HG02938 (cell line): ENCODE measurements at regions not wholly inside any gene's neighbourhood (a gene's known extent, or its start where the extent isn't known, plus 50 kb on each side); places are given as distances from the start of the nearest gene placed in this dataset.

ENCODE experiments used
- ATAC-seq: cut with Tn5 transposase; IDR thresholded peaks from one replicate; pipeline ENCODE4 v1.9.1; 2021; ENCODE audit warnings: mild to moderate bottlenecking, moderate library complexity; ENCODE audit not compliant: unreplicated experiment

DNA sequence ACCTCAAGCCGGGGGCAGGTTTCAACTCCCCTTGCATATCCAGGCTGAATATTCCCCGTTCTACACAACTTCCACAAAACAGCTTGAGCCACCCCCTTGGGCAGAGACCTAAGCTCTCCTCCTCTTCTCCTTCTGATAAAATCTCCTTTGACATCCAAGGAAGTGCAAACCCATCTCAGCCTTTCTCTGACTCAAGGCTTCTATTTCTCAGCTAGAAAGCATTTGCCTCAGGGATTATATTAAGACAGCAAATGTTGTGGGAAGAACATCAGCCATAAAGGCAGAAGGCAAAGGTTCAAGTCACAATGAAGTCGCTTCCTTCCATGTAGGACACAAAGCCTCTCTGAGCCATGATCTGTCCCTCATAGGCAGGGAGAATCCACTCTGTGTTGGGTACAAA lies 386.6 kb upstream of the ARID1B start:
- ATAC-seq = no peak

DNA sequence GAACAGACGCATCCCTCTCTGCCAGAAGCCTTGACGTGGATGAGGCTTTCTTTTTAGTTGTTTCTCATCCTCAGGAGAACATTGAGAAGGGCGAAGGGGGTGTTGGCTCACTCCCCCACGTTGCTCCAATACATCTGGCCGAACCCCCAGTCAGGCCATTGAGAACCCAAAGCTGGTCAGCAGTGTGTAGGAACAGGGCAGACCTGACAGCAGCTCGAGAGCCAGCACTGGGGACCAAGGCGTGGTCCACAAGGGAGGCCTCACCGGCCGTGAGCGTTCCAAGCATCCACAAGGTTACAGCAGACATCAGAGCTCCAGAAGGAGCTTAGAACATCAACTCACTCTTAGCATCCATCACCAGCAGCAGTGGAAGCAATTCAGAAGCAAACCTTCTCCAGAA lies 387.9 kb upstream of the ARID1B start:
- ATAC-seq = no peak

DNA sequence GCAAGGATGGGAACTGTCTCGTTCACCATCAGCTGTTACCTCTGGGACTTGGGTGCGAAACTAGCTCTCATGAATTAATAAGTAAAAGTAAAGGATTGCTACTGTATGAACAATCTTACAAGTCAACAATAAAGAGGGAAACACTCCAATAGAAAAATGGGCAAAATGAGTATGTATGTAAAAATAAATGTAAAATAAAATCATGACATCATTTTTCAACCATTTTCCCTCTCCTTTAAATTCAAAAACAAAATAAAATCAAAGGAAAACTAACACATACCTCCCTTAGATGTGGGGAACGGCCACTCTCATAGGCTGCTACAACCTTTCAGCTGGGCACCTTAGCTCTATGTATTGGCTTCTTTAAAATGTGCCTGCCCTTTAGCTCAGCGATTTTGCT lies 389.7 kb upstream of the ARID1B start:
- no peak for ATAC-seq

- ATAC-seq = no peak
Observed at GRCh38 chr6:156383059-156383458, 394.1 kb upstream of the ARID1B start.

GRCh38 chr6:156379392-156380289 lies 397.5 kb upstream of the ARID1B start:
- ATAC-seq = no peak

DNA sequence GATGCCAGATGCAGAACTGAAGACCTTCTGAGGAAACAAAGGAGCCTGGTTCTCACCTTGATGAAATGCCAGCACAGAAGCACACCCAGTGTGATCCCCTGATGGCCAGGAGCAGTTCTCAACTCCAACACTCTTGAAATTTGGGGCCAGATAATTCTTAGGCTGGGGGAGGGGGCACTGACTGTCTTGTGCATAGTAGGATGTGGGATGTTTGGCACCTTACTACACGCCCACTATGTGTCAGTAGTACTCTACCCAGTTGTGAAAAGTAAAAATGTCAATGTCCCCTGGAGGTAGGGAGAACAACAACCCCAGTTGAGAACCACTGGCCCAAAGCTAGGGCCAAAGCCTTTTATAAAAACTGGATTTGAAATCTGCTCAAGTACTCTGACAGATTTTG lies 398.3 kb upstream of the ARID1B start:
- no peak for ATAC-seq

DNA sequence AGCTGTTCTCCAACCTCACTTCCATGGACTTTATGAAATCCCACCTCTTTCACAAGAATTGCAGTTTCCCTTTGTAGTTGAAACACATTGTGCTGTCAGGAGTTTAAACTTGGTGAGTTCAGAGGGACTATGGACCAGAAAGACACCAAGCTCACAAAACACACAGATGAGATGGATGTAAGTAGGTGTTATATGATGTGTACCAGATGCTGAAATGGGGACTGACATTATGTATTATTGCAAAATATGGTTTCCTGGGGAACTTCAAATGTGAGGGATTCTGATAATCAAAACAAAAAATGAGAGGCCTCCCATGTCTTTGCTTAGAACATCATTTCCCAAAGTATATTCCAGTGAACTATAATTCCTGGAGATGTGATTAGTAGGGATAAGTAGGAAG lies 401.1 kb upstream of the ARID1B start:
- ATAC-seq = no peak

GRCh38 chr6:156359912-156360311 lies 417.3 kb upstream of the ARID1B start:
- ATAC-seq = no peak

DNA sequence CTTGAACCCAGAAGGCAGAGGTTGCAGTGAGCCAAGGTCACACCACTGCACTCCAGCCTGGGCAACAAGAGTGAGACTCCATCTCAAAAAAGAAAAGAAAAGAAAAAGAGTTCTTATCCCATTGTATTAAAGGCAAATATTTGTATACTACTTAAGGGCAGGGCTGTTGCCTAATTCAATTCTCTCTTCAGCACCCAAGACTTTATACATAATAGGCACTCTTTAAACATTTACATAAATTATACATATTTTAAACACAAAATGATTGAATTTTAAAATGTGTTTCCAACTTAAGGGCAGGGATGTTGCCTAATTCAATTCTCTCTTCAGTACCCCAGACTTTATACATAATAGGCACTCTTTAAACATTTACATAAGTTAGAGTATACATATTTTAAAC lies 424.3 kb upstream of the ARID1B start:
- ATAC-seq = no peak

DNA sequence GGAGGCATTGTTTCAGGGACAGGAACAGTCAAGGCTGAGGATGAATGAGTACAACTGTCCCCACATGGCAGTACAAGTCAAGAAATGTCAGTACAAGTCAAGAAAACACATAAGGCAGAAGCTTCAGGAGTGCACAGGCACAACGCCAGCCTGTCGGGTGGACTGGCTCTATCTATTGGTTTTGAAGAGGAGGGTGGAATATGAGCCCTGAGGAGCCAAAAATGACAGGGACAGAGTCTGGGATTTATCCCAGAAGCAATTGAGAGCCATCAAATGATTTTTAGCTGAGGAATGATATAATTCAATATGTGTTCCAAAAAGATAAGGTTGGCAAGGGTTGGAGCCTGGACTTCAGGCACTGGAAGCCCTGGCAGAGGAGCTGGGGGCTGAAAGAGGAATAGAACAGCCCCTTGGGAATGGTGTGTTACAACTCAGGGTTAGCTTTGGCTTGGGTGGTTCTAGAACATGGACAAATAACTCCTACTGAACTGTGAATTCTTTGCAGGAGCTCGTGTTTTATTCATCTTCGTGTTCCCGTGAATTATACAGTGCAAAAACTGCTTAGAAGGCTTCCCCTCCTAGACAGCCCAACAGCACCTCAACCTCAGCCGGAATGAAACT lies 425.7 kb upstream of the ARID1B start:
- no peak for ATAC-seq

- ATAC-seq = no peak
Observed at GRCh38 chr6:156350337-156350736, 426.8 kb upstream of the ARID1B start.

- ATAC-seq = no peak
Observed at GRCh38 chr6:156348849-156349248, 428.3 kb upstream of the ARID1B start.

- no peak for ATAC-seq
Observed at GRCh38 chr6:156348424-156348823, 428.8 kb upstream of the ARID1B start.

- no peak for ATAC-seq
Observed at GRCh38 chr6:156347656-156348055, 429.5 kb upstream of the ARID1B start.

- ATAC-seq = no peak
Observed at GRCh38 chr6:156347246-156347645, 429.9 kb upstream of the ARID1B start.

- no peak for ATAC-seq
Observed at GRCh38 chr6:156345700-156346099, 431.5 kb upstream of the ARID1B start.

DNA sequence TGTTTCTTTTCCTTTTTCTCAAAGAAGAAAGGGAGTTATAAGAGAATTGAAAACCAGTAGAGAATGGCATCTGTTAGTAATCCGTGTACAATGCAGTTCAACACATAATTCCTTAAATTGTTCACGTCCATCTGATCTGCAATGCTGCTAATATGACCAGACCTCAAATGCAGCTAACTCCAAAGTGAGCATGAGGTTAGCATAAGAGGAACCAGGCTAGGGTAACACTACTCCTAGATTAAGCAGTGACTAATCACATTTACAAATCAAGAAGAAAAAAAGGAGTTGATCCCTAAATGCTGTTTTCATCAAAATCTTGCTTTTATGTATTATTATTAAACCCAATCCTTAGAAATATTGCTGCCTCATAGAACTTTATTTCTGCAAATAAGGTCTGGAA lies 432.7 kb upstream of the ARID1B start:
- no peak for ATAC-seq

DNA sequence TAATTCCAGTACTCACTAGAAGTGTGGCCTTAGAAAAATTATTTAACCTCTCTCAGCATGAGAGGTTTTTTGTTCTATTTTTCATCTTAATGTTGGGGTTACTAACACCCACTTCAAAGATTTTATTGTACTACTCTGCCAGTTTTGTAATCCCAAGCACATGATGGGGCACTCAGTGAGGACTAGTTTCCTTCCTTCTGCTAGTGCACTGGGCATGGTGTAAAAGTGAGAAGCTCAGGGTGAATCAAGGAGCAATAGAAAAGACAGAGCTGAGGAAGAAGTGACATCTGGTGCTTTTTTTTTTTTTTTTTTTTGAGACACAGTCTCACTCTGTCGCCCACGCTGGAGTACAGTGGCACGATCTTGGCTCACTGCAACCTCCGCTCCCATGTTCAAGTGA lies 439.4 kb upstream of the ARID1B start:
- no peak for ATAC-seq

- no peak for ATAC-seq
Observed at GRCh38 chr6:156336733-156337132, 440.4 kb upstream of the ARID1B start.

- no peak for ATAC-seq
Observed at GRCh38 chr6:156336089-156336488, 441.1 kb upstream of the ARID1B start.

- ATAC-seq = no peak
Observed at GRCh38 chr6:156334966-156335365, 442.2 kb upstream of the ARID1B start.

DNA sequence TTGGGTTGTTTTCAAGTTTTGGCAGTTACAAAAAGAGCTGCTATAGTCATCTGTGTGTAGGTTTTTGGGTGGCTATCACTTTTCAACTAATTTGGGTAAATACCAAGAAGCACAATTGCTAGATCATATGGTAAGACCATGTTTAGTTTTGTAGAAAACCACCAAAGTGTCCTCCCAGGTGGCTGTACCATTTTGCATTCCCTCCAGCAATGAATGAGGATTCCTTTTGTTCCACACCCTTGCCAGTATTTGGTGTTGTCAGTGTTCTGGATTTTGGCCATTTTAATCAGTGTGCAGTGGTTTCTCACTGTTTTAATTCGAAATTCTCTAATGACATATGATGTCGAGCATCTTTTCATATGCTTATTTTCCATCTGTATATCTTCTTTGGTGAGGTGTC lies 457.5 kb upstream of the ARID1B start:
- ATAC-seq = no peak
